ENCODE measurements at regions not wholly inside any gene's neighbourhood (a gene's known extent, or its start where the extent isn't known, plus 50 kb on each side); places are given as distances from the start of the nearest gene placed in this dataset.
A peak's percentile ranks its signal among the peaks of the same experiment; 100 is the strongest.

GRCh38 chrX:20857746-20858145 lies 516.5 kb upstream of the CNKSR2 start:
- DNase-seq: no peak

GRCh38 chrX:20838477-20838876 lies 535.7 kb upstream of the CNKSR2 start:
- no peak for DNase-seq

- DNase-seq: no peak
Observed at GRCh38 chrX:20829665-20830491, 544.3 kb upstream of the CNKSR2 start.

GRCh38 chrX:20825984-20826383 lies 548.2 kb upstream of the CNKSR2 start:
- no peak for DNase-seq

- no peak for DNase-seq
Observed at GRCh38 chrX:20803971-20804370, 537.3 kb upstream of the RPS6KA3 start.

- no peak for DNase-seq
Observed at GRCh38 chrX:20802036-20802435, 535.3 kb upstream of the RPS6KA3 start.

GRCh38 chrX:20796450-20796849 lies 529.7 kb upstream of the RPS6KA3 start:
- DNase-seq: no peak

- no peak for DNase-seq
Observed at GRCh38 chrX:20789103-20789502, 522.4 kb upstream of the RPS6KA3 start.

- DNase-seq: no peak
Observed at GRCh38 chrX:20767346-20767745, 500.6 kb upstream of the RPS6KA3 start.

GRCh38 chrX:20756585-20756984 lies 489.9 kb upstream of the RPS6KA3 start:
- no peak for DNase-seq

- DNase-seq: no peak
Observed at GRCh38 chrX:20753076-20753475, 486.4 kb upstream of the RPS6KA3 start.

GRCh38 chrX:20746690-20747089 lies 480.0 kb upstream of the RPS6KA3 start:
- no peak for DNase-seq

GRCh38 chrX:20743046-20743445 lies 476.3 kb upstream of the RPS6KA3 start:
- peak; percentile 64 for DNase-seq

- peak; percentile 74 for DNase-seq
Observed at GRCh38 chrX:20742106-20742505, 475.4 kb upstream of the RPS6KA3 start.

- DNase-seq: no peak
Observed at GRCh38 chrX:20740443-20740842, 473.7 kb upstream of the RPS6KA3 start.

- DNase-seq: no peak
Observed at GRCh38 chrX:20739038-20739745, 472.5 kb upstream of the RPS6KA3 start.

- no peak for DNase-seq
Observed at GRCh38 chrX:20729416-20729815, 462.7 kb upstream of the RPS6KA3 start.

- DNase-seq: no peak
Observed at GRCh38 chrX:20727447-20727846, 460.7 kb upstream of the RPS6KA3 start.

- DNase-seq: no peak
Observed at GRCh38 chrX:20720954-20721626, 454.4 kb upstream of the RPS6KA3 start.

- DNase-seq: no peak
Observed at GRCh38 chrX:20718592-20719380, 452.1 kb upstream of the RPS6KA3 start.

GRCh38 chrX:20715176-20715575 lies 448.5 kb upstream of the RPS6KA3 start:
- DNase-seq: no peak

GRCh38 chrX:20712811-20713210 lies 446.1 kb upstream of the RPS6KA3 start:
- no peak for DNase-seq

- DNase-seq: peak; percentile 41
Observed at GRCh38 chrX:20711366-20711765, 444.7 kb upstream of the RPS6KA3 start.
